Pancreas (tissue), 10 donors: ENCODE measurements at regions not wholly inside any gene's neighbourhood (a gene's known extent, or its start where the extent isn't known, plus 50 kb on each side); places are given as distances from the start of the nearest gene placed in this dataset.

Experiments
- ATAC-seq, 4 donors: fragments of 200-7000 bp; cut with Tn5 transposase; one replicate each; pipeline versions ENCODE4 v1.8.0 to v1.9.1; 2020; ENCODE audit warnings: mild to moderate bottlenecking in 4 of 4, moderate library complexity in 4 of 4
- DNase-seq, 6 donors: peaks; one replicate each; pipeline ENCODE4 v3.0.0-alpha.2; 2020
- FAIRE-seq: peaks from 2 replicates; lab custom pipeline; 2012; peaks lifted over from hg19 to GRCh38; lab: Jason Lieb, UNC
- H3K27ac ChIP-seq, 4 donors: fragments of 200-600 bp; sonication (generic); 1 replicate in 3 of 4; 2 replicates in 1 of 4; pipeline versions ENCODE4 v1.5.0 to v1.8.0; 2020
- H3K27me3 ChIP-seq, 4 donors: fragments of 200-600 bp; one replicate each; pipeline ENCODE4 v1.8.0; 2021
- H3K36me3 ChIP-seq, 3 donors: fragments of 200-600 bp; sonication (generic) in 1 of 3; one replicate each; pipeline versions ENCODE4 v1.5.0 to v1.8.0; 2020 to 2021
- H3K4me1 ChIP-seq, 3 donors: fragments of 200-600 bp; one replicate each; pipeline ENCODE4 v1.8.0; 2021
- H3K4me3 ChIP-seq, 4 donors: fragments of 200-600 bp; sonication (generic) in 2 of 4; one replicate each; pipeline versions ENCODE4 v1.5.0 to v1.8.0; 2020 to 2021
- H3K9me3 ChIP-seq, 4 donors: fragments of 200-600 bp; one replicate each; pipeline ENCODE4 v1.8.0; 2021
- WGBS, 2 donors: extraction: QIAGEN DNeasy Blood & Tissue Kit; methylation state at CpG; one replicate each; pipeline ENCODE4 v1.1.7; 2013; 5-methylcytosine and 5-hydroxymethylcytosine counted together
- intact Hi-C, 3 donors: fragments of 100-400 bp; cut with DNase I; formaldehyde crosslinking; loops; one replicate each; pipeline versions ENCODE4 v1.11.1 to v1.14.2; 2022
- TF ChIP-seq, protein P1 (sequence below), 4 donors: fragments of 200-600 bp; sonication (generic) in 3 of 4; IDR thresholded peaks; one replicate each; pipeline versions ENCODE4 v1.5.0 to v1.8.0; 2021; ENCODE audit warnings: antibody characterized with exemption in 4 of 4
- donor health status: healthy with polysubstance abuse.
- donor health status: DM: no; HTN: no; CAD: no; lungs with moderate emphysema.
- donor health status: DM: no; HTN: no; CAD: no.
- donor health status: control.
- donor health status: control.
- donor health status: Bipolar disorder and iron deficiency.
- donor health status: DM: yes; HTN: yes; CAD: no.
- donor health status: DM: no; HTN: no; CAD: no.
- donor health status: DM: no; HTN: no; CAD: no.
- donor health status: DM: yes; HTN: yes; CAD: no.

GRCh38 chr7:113787106-113787505 is 131.7 kb downstream of the PPP1R3A start:
- DNase-seq, result no peak
- H3K27me3 ChIP-seq, result no peaks in the 10 kb centered on the region
- ATAC-seq, result no peak
- no peaks in the 10 kb centered on the region for H3K36me3 ChIP-seq
- 72 to 77% methylated on average over 2 of the region's 2 CpGs for WGBS, 2 donors
- no peaks in the 10 kb centered on the region for H3K9me3 ChIP-seq
- TF ChIP-seq, protein P1, sequence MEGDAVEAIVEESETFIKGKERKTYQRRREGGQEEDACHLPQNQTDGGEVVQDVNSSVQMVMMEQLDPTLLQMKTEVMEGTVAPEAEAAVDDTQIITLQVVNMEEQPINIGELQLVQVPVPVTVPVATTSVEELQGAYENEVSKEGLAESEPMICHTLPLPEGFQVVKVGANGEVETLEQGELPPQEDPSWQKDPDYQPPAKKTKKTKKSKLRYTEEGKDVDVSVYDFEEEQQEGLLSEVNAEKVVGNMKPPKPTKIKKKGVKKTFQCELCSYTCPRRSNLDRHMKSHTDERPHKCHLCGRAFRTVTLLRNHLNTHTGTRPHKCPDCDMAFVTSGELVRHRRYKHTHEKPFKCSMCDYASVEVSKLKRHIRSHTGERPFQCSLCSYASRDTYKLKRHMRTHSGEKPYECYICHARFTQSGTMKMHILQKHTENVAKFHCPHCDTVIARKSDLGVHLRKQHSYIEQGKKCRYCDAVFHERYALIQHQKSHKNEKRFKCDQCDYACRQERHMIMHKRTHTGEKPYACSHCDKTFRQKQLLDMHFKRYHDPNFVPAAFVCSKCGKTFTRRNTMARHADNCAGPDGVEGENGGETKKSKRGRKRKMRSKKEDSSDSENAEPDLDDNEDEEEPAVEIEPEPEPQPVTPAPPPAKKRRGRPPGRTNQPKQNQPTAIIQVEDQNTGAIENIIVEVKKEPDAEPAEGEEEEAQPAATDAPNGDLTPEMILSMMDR (IDR thresholded peaks at IDR 0.05), result no peak
- H3K4me3 ChIP-seq, result no peak overlapping the region
- FAIRE-seq, result no peak
- H3K27ac ChIP-seq, result no peak overlapping the region
- intact Hi-C loops, result no loop called here
- H3K4me1 ChIP-seq, result no peaks in the 10 kb centered on the region

GRCh38 chr7:113784956-113785355 is 133.9 kb downstream of the PPP1R3A start:
- H3K9me3 ChIP-seq, result no peaks in the 10 kb centered on the region
- no peak overlapping the region for H3K27ac ChIP-seq
- no peak for ATAC-seq
- TF ChIP-seq, protein P1 (IDR thresholded peaks at IDR 0.05), result no peak
- no peaks in the 10 kb centered on the region for H3K36me3 ChIP-seq
- no peak for FAIRE-seq
- no peak for DNase-seq
- H3K4me3 ChIP-seq, result no peak overlapping the region
- no peaks in the 10 kb centered on the region for H3K4me1 ChIP-seq
- intact Hi-C loops, result no loop called here
- 51 to 70% methylated on average over 3 of the region's 3 CpGs for WGBS, 2 donors
- H3K27me3 ChIP-seq, result no peaks in the 10 kb centered on the region

DNA sequence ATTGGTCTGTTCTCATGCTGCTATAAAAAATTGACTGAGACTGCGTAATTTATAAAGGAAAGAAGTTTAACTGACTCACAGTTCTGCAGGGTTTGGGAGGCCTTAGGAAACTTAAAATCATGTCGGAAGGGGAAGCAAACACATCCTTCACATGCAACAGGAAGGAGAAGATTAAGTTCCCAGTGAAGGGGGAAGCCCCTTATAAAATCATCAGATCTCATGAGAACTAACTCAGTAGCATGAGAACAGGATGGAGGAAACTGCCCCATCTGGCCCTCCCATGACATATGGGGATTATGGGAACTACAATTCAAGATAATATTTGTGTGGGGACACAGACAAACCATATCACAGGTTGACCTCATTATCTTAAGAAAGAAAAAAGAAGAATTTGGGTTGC is 134.5 kb downstream of the PPP1R3A start:
- Histone ChIP-seq H3K27ac (no peak overlapping the region), H3K4me1 (no peaks in the 10 kb centered on the region), H3K27me3 (no peaks in the 10 kb centered on the region), H3K4me3 (no peak overlapping the region), H3K36me3 (no peaks in the 10 kb centered on the region), H3K9me3 (no peaks in the 10 kb centered on the region)
- intact Hi-C loops, result no loop called here
- 69 to 80% methylated on average over 2 of the region's 2 CpGs for WGBS, 2 donors
- TF ChIP-seq, protein P1 (IDR thresholded peaks at IDR 0.05), result no peak
- DNase-seq, result no peak
- ATAC-seq, result no peak
- no peak for FAIRE-seq

- Histone ChIP-seq H3K4me3 (no peak overlapping the region), H3K27ac (no peak overlapping the region), H3K4me1 (no peaks in the 10 kb centered on the region), H3K36me3 (no peaks in the 10 kb centered on the region), H3K9me3 (no peaks in the 10 kb centered on the region), H3K27me3 (no peaks in the 10 kb centered on the region)
- TF ChIP-seq, protein P1 (IDR thresholded peaks at IDR 0.05), result no peak
- no peak for FAIRE-seq
- 66 to 76% methylated on average over 4 of the region's 4 CpGs for WGBS, 2 donors
- intact Hi-C loops, result no loop called here
- no peak for ATAC-seq
- DNase-seq, result no peak
These were observed 135.4 kb downstream of the PPP1R3A start for GRCh38 chr7:113783403-113783802.

GRCh38 chr7:113775804-113776203 is 143.0 kb downstream of the PPP1R3A start:
- Histone ChIP-seq H3K36me3 (no peaks in the 10 kb centered on the region), H3K27me3 (no peaks in the 10 kb centered on the region), H3K4me3 (no peak overlapping the region), H3K4me1 (no peaks in the 10 kb centered on the region), H3K27ac (no peak overlapping the region), H3K9me3 (no peaks in the 10 kb centered on the region)
- FAIRE-seq (no peak), DNase-seq (no peak), ATAC-seq (no peak)
- intact Hi-C loops, result no loop called here
- 59 to 74% methylated on average over 1 of the region's 1 CpG for WGBS, 2 donors
- TF ChIP-seq, protein P1 (IDR thresholded peaks at IDR 0.05), result no peak
